CD14-positive monocyte (primary cell): ENCODE measurements at regions not wholly inside any gene's neighbourhood (a gene's known extent, or its start where the extent isn't known, plus 50 kb on each side); places are given as distances from the start of the nearest gene placed in this dataset.

Source experiments
- DNase-seq, 3 donors: peaks; one replicate each; pipeline ENCODE4 v3.0.0-alpha.2; 2011 to 2022
- H2AFZ ChIP-seq: 2 replicates; pipeline ENCODE4 v1.6.0; 2012; ENCODE audit warnings: mild to moderate bottlenecking, low read depth, low read length, inconsistent platforms; ENCODE audit not compliant: insufficient read depth, poor library complexity, severe bottlenecking
- H3K27ac ChIP-seq, 2 donors: 1 replicate in 1 of 2; 2 replicates in 1 of 2; pipeline ENCODE4 v1.5.1; 2012 to 2013; ENCODE audit warnings: low read length in 2 of 2, control low read depth in 1 of 2, inconsistent platforms in 1 of 2, low read depth in 1 of 2, mild to moderate bottlenecking in 1 of 2
- H3K27me3 ChIP-seq, 2 donors: one replicate each; pipeline versions ENCODE4 v1.6.0 to v1.6.1; 2011 to 2013; ENCODE audit warnings: low read length in 2 of 2; ENCODE audit not compliant: control insufficient read depth in 2 of 2, insufficient read depth in 2 of 2
- H3K36me3 ChIP-seq, 2 donors: replicated peaks in 1 of 2; 1 replicate in 1 of 2; 2 replicates in 1 of 2; pipeline versions ENCODE4 v1.5.1 to v1.6.1; 2012 to 2013; ENCODE audit warnings: low read length in 2 of 2, control low read depth in 1 of 2, inconsistent platforms in 1 of 2, mild to moderate bottlenecking in 1 of 2; ENCODE audit not compliant: insufficient read depth in 2 of 2, control insufficient read depth in 1 of 2
- H3K4me1 ChIP-seq, 2 donors: 1 replicate in 1 of 2; 2 replicates in 1 of 2; pipeline versions ENCODE4 v1.5.1 to v1.6.1; 2012 to 2013; ENCODE audit warnings: low read length in 2 of 2, control low read depth in 1 of 2, inconsistent platforms in 1 of 2, mild to moderate bottlenecking in 1 of 2, moderate library complexity in 1 of 2; ENCODE audit not compliant: insufficient read depth in 2 of 2, control insufficient read depth in 1 of 2
- H3K4me2 ChIP-seq: replicated peaks from 2 replicates; pipeline ENCODE3; 2012; ENCODE audit warnings: low read length, moderate library complexity, mild to moderate bottlenecking; ENCODE audit not compliant: poor library complexity, severe bottlenecking; ENCODE audit errors: extremely low read depth
- H3K4me3 ChIP-seq, 3 experiments: fragments of 200-600 bp in 1 of 3; sonication (generic) in 1 of 3; replicated peaks in 1 of 3; 1 replicate in 2 of 3; 2 replicates in 1 of 3; pipeline ENCODE4 v1.5.1; 2011 to 2013; ENCODE audit warnings: low read length in 3 of 3, mild to moderate bottlenecking in 3 of 3, control low read depth in 2 of 3, low read depth in 2 of 3, inconsistent platforms in 1 of 3, moderate library complexity in 1 of 3
- H3K79me2 ChIP-seq: 2 replicates; pipeline ENCODE4 v1.6.0; 2012; ENCODE audit warnings: mild to moderate bottlenecking, control low read depth, inconsistent platforms, low read length, moderate library complexity; ENCODE audit not compliant: insufficient read depth
- H3K9ac ChIP-seq: 2 replicates; pipeline ENCODE4 v1.6.0; 2017; ENCODE audit warnings: low read length, mild to moderate bottlenecking; ENCODE audit not compliant: insufficient read depth, poor library complexity, severe bottlenecking
- H3K9me3 ChIP-seq, 2 donors: replicated peaks in 1 of 2; 1 replicate in 1 of 2; 2 replicates in 1 of 2; pipeline versions ENCODE4 v1.5.1 to v1.6.1; 2012 to 2013; ENCODE audit warnings: low read length in 2 of 2, control low read depth in 1 of 2; ENCODE audit not compliant: control insufficient read depth in 1 of 2, insufficient read depth in 1 of 2
- H4K20me1 ChIP-seq: 2 replicates; pipeline ENCODE4 v1.6.0; 2012; ENCODE audit warnings: mild to moderate bottlenecking, low read length, control low read depth, moderate library complexity; ENCODE audit not compliant: insufficient read depth
- H3K27ac Mint-ChIP-seq, 7 donors: one replicate each; pipeline ENCODE4 v1.8.0; 2020; ENCODE audit warnings: mild to moderate bottlenecking in 7 of 7, mixed read lengths in 7 of 7, moderate library complexity in 6 of 7, inconsistent platforms in 2 of 7
- H3K27me3 Mint-ChIP-seq, 3 donors: one replicate each; pipeline ENCODE4 v1.8.0; 2021 to 2022; ENCODE audit warnings: low read depth in 3 of 3, mild to moderate bottlenecking in 3 of 3, mixed read lengths in 3 of 3, moderate library complexity in 3 of 3, inconsistent platforms in 1 of 3
- H3K36me3 Mint-ChIP-seq, 2 donors: one replicate each; pipeline ENCODE4 v1.8.0; 2020; ENCODE audit warnings: mixed read lengths in 2 of 2, inconsistent platforms in 1 of 2, mild to moderate bottlenecking in 1 of 2
- H3K4me1 Mint-ChIP-seq: one replicate; pipeline ENCODE4 v1.8.0; 2020; ENCODE audit warnings: mild to moderate bottlenecking, mixed read lengths
- H3K4me3 Mint-ChIP-seq, 2 donors: one replicate each; pipeline ENCODE4 v1.8.0; 2020; ENCODE audit warnings: mild to moderate bottlenecking in 2 of 2, mixed read lengths in 2 of 2, moderate library complexity in 1 of 2
- H3K9me3 Mint-ChIP-seq, 7 donors: one replicate each; pipeline ENCODE4 v1.8.0; 2020 to 2022; ENCODE audit warnings: mixed read lengths in 7 of 7, mild to moderate bottlenecking in 6 of 7, moderate library complexity in 6 of 7, inconsistent platforms in 2 of 7
- WGBS: methylation state at CpG from one replicate; pipeline ENCODE4 v1.1.5; 2013; ENCODE audit warnings: missing lambda C conversion rate; ENCODE audit not compliant: insufficient coverage; 5-methylcytosine and 5-hydroxymethylcytosine counted together
- intact Hi-C, 2 donors: fragments of 100-400 bp; cut with micrococcal nuclease; formaldehyde crosslinking; loops; one replicate each; pipeline versions ENCODE4 v1.15.0 to v1.15.1; 2023
- TF ChIP-seq, protein P1 (sequence below): fragments of 200-600 bp; IDR thresholded peaks from one replicate; pipeline ENCODE4 v1.8.0; 2022; ENCODE audit warnings: antibody characterized with exemption, mild to moderate bottlenecking

GRCh38 chr11:87422566-87422965 lies 384.8 kb downstream of the TMEM135 start:
- H3K4me1 Mint-ChIP-seq: no peaks in the 10 kb centered on the region
- Histone ChIP-seq H2AFZ (no peak overlapping the region), H3K9me3 (no peaks in the 10 kb centered on the region), H3K27me3 (no peaks in the 10 kb centered on the region), H3K36me3 (no peaks in the 10 kb centered on the region), H3K9ac (no peak overlapping the region), H3K4me3 (no peak overlapping the region), H3K79me2 (no peaks in the 10 kb centered on the region), H3K4me1 (no peaks in the 10 kb centered on the region), H3K27ac (no peak overlapping the region), H4K20me1 (no peaks in the 10 kb centered on the region), H3K4me2 (no peak overlapping the region)
- peaks cover 0 to 1% (median 0%) of the 10 kb centered on the region in 3 donors for H3K27me3 Mint-ChIP-seq
- 100% methylated on average over 1 of the region's 3 CpGs for WGBS
- no peak overlapping the region for H3K4me3 Mint-ChIP-seq
- intact Hi-C loops: loop anchor here in 1 of 2 donors (5.0 kb wide), 1 partner anchor 485 kb away; no protein-coding TSS in a partner anchor
- no peaks in the 10 kb centered on the region for H3K9me3 Mint-ChIP-seq
- DNase-seq: no peak
- TF ChIP-seq, protein P1, sequence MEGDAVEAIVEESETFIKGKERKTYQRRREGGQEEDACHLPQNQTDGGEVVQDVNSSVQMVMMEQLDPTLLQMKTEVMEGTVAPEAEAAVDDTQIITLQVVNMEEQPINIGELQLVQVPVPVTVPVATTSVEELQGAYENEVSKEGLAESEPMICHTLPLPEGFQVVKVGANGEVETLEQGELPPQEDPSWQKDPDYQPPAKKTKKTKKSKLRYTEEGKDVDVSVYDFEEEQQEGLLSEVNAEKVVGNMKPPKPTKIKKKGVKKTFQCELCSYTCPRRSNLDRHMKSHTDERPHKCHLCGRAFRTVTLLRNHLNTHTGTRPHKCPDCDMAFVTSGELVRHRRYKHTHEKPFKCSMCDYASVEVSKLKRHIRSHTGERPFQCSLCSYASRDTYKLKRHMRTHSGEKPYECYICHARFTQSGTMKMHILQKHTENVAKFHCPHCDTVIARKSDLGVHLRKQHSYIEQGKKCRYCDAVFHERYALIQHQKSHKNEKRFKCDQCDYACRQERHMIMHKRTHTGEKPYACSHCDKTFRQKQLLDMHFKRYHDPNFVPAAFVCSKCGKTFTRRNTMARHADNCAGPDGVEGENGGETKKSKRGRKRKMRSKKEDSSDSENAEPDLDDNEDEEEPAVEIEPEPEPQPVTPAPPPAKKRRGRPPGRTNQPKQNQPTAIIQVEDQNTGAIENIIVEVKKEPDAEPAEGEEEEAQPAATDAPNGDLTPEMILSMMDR: no peak
- no peak overlapping the region for H3K27ac Mint-ChIP-seq
- no peaks in the 10 kb centered on the region for H3K36me3 Mint-ChIP-seq

- no peaks in the 10 kb centered on the region for H3K27me3 ChIP-seq
- H3K36me3 ChIP-seq: no peaks in the 10 kb centered on the region
- TF ChIP-seq, protein P1: peak; percentile 81
- H3K36me3 Mint-ChIP-seq: no peaks in the 10 kb centered on the region
- H3K4me2 ChIP-seq: no peak overlapping the region
- H3K9ac ChIP-seq: no peak overlapping the region
- intact Hi-C loops: loop anchor here (1.0 to 5.0 kb wide), 3 partner anchors 69 to 484 kb away; no protein-coding TSS in a partner anchor
- H3K4me1 Mint-ChIP-seq: no peaks in the 10 kb centered on the region
- H4K20me1 ChIP-seq: no peaks in the 10 kb centered on the region
- no peak overlapping the region for H3K27ac ChIP-seq
- no CpG with 5 or more reads among the region's 2 CpGs for WGBS
- peak; percentile 24 to 55 (median 50) for DNase-seq
- H3K4me1 ChIP-seq: no peaks in the 10 kb centered on the region
- H3K27ac Mint-ChIP-seq: no peak overlapping the region
- no peaks in the 10 kb centered on the region for H3K9me3 Mint-ChIP-seq
- no peak overlapping the region for H2AFZ ChIP-seq
- peaks cover 0 to 1% (median 0%) of the 10 kb centered on the region in 3 donors for H3K27me3 Mint-ChIP-seq
- no peaks in the 10 kb centered on the region for H3K79me2 ChIP-seq
- H3K9me3 ChIP-seq: no peaks in the 10 kb centered on the region
- no peak overlapping the region for H3K4me3 Mint-ChIP-seq
- H3K4me3 ChIP-seq: no peak overlapping the region
Observed at GRCh38 chr11:87421422-87421821, 383.7 kb downstream of the TMEM135 start.
